ENCODE measurements at regions not wholly inside any gene's neighbourhood (a gene's known extent, or its start where the extent isn't known, plus 50 kb on each side); places are given as distances from the start of the nearest gene placed in this dataset.

- TF ChIP-seq POLR2A (IDR thresholded peaks at IDR 0.05) (no peak), CTCF (IDR thresholded peaks at IDR 0.05) (no peak)
- intact Hi-C loops (cut with DNase I), result no loop called here
- H3K27ac ChIP-seq, result no peak overlapping the region
- H3K27me3 ChIP-seq, result peaks cover 0 to 55% (median 3%) of the 10 kb centered on the region in 9 donors
- no peak for ATAC-seq
- WGBS, 4 donors, result 59 to 81% (median 65%) methylated on average over 11 to 12 of the region's 12 CpGs
- H3K4me1 ChIP-seq, result no peaks in the 10 kb centered on the region
- peak in 1 of 5 donors; percentile 28 for DNase-seq
- no peak overlapping the region for H3K4me3 ChIP-seq
- no peaks in the 10 kb centered on the region for H3K9me3 ChIP-seq
- no peaks in the 10 kb centered on the region for H3K36me3 ChIP-seq
Observed at GRCh38 chr12:131639270-131639940, 71.5 kb upstream of the SFSWAP start.

GRCh38 chr12:131640525-131640924, 70.4 kb upstream of the SFSWAP start:
- H3K36me3 ChIP-seq, result no peaks in the 10 kb centered on the region
- ATAC-seq (no peak), DNase-seq (no peak)
- H3K4me1 ChIP-seq, result no peaks in the 10 kb centered on the region
- H3K27ac ChIP-seq, result no peak overlapping the region
- 38 to 55% (median 53%) methylated on average over 7 of the region's 7 CpGs for WGBS, 4 donors
- H3K4me3 ChIP-seq, result no peak overlapping the region
- H3K9me3 ChIP-seq, result no peaks in the 10 kb centered on the region
- no peak for TF ChIP-seq POLR2A (IDR thresholded peaks at IDR 0.05)
- TF ChIP-seq CTCF (IDR thresholded peaks at IDR 0.05), result no peak
- intact Hi-C loops (cut with DNase I), result loop anchor here in 4 of 10 donors (5.0 kb wide), 1 partner anchor 328 kb away; no protein-coding TSS in a partner anchor
- peaks cover 0 to 60% (median 3%) of the 10 kb centered on the region in 9 donors for H3K27me3 ChIP-seq

- ATAC-seq, result no peak
- H3K27me3 ChIP-seq, result peaks cover 0 to 56% (median 3%) of the 10 kb centered on the region in 9 donors
- no peaks in the 10 kb centered on the region for H3K9me3 ChIP-seq
- no peak overlapping the region for H3K4me3 ChIP-seq
- TF ChIP-seq POLR2A (IDR thresholded peaks at IDR 0.05) (no peak), CTCF (IDR thresholded peaks at IDR 0.05) (no peak)
- no peaks in the 10 kb centered on the region for H3K4me1 ChIP-seq
- no peak overlapping the region for H3K27ac ChIP-seq
- intact Hi-C loops (cut with DNase I), result loop anchor here in 4 of 10 donors (5.0 kb wide), 1 partner anchor 329 kb away; no protein-coding TSS in a partner anchor
- DNase-seq, result no peak
- no peaks in the 10 kb centered on the region for H3K36me3 ChIP-seq
- WGBS, 4 donors, result 67 to 85% (median 73%) methylated on average over 8 to 9 of the region's 9 CpGs
Observed at GRCh38 chr12:131641315-131641714, 69.6 kb upstream of the SFSWAP start.

- intact Hi-C loops (cut with DNase I), result loop anchor here in 4 of 10 donors (5.0 kb wide), 1 partner anchor 330 kb away; no protein-coding TSS in a partner anchor
- ATAC-seq, result no peak
- Histone ChIP-seq H3K27ac (no peak overlapping the region), H3K4me1 (no peaks in the 10 kb centered on the region), H3K36me3 (no peaks in the 10 kb centered on the region), H3K9me3 (no peaks in the 10 kb centered on the region), H3K4me3 (no peak overlapping the region), H3K27me3 (peaks cover 0 to 52% (median 3%) of the 10 kb centered on the region in 9 donors)
- peak in 1 of 5 donors; percentile 26 for DNase-seq
- WGBS, 4 donors, result 64 to 81% (median 72%) methylated on average over 7 to 8 of the region's 8 CpGs
- no peak for TF ChIP-seq CTCF (IDR thresholded peaks at IDR 0.05)
- TF ChIP-seq POLR2A (IDR thresholded peaks at IDR 0.05), result no peak
Observed at GRCh38 chr12:131642101-131642540, 68.8 kb upstream of the SFSWAP start.
